ENCODE measurements at regions not wholly inside any gene's neighbourhood (a gene's known extent, or its start where the extent isn't known, plus 50 kb on each side); places are given as distances from the start of the nearest gene placed in this dataset.
A peak's percentile ranks its signal among the peaks of the same experiment; 100 is the strongest.
"Not testable (repeated sequence)": the region's sequence is repeated elsewhere in the genome, so short reads cannot be mapped to it uniquely, and the experiment has no call there.

DNA sequence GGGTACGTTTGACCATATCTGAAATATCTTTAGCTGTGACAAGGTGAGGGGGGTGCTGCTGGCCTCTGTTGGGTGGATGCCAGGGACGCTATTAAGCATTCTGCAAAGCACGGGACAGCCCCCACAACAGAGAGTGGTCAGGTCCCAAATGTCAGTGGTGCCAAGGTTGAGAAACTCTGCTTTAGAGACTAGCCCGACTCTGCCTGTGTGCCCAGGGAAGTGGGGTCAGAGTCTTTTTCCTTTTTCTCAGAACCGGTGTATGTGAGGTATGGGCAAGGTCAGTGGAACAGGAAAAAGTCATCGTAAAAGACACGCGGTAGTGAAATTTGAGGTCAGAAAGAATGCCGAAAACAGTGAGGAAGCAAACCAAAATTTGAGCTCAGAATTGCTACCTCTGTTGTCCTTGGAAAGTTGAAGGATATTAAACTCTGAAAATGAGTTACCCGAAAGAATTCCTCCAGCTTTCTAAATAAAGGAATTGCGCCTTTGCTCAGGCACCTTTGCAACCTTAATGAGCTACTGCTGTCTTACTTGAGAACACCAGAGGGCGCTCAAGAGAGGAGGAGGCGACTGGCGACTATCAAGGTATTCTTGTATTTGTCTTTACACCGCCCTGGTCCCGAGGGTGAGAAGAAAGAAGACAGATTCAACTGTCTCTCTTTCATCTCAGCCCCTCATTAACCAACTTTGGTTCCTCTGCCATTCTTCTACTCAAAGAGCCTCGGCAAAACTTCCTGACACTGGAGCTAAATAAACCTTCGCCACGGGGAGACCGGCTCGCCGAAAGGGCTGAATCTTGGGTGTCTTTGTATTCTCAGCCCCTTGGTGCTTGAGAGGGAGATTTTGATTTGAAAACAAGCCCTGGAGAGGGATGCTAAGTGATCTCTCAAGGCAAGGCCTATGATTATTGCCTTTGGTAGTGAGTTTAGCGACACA, 85.4 kb upstream of the OLIG2 start:
- DNase-seq, result peak; percentile 59

DNA sequence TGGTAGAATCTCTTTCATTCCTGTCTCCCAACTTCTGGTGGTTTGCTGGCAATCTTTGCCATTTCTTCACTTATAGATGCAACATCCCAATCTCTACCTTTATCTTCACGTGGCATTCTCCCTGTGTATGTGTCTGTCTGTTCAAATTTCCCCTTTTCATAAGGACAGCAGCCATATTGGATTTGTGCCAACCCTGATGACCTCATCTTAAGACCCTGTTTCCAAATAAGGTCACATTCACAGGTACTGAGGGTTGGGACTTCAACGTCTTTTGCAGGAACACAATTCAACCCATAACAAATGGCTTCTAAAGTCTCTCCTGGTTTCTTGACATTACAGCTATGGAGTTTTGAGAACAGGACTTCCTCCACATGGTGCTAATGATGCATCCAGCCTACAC, 84.5 kb upstream of the OLIG2 start:
- DNase-seq, result no peak

DNA sequence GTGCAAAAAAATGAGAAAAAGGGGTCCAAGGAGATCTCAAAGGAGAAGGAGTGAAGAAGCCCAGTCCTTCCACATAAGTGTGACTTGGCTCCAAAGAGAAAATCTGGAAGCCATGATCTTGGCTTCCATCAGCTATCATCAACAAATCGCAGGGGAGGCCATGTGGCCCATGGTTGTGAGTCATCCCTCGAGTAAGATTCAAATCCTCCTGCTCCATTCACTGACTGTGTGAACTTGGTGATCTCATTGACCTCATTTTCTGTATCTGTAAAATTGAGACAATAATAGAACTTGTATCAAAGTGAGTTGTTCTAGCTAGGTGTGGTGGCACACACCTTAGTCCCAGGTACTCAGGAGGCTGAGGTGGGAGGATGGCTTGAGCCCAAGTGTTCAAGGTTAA, 79.1 kb upstream of the OLIG2 start:
- no peak for DNase-seq

DNA sequence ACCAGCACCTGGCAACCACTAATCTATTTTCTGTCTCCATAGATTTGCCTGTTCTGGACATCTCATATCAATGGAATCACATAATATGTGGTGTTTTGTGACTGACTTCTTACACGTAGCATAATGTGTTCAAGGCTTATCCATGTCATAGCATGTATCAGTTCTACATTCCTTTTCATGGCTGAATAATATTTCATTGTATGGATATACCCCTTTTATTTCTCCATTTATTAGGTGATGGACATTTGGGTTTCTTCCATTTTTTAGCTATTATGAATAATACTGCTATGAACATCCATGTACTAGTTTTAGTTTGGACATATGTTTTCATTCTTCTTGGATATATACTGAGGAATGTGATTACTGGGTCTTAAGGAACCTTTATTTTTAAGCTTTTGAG, 78.0 kb upstream of the OLIG2 start:
- no peak for DNase-seq

DNA sequence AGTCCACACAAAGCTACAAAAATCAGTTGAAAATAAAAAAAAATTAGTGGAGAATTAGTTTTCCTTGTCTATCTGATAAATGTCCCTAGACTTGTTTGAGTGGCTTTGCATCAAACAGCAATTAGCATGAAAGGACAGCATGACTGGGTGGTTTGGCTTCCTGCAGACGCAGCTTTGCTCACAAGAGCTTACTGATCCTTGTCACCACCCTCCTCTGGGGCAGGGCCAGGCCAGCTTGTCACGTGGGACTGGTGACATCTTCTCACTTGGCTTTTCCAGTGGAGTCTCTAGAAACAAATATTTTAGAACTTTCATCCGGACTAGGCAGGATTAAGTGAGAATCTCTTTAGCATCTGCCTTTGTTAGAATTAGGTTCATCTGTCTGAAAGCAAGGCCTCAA, 76.0 kb upstream of the OLIG2 start:
- DNase-seq, result no peak

DNA sequence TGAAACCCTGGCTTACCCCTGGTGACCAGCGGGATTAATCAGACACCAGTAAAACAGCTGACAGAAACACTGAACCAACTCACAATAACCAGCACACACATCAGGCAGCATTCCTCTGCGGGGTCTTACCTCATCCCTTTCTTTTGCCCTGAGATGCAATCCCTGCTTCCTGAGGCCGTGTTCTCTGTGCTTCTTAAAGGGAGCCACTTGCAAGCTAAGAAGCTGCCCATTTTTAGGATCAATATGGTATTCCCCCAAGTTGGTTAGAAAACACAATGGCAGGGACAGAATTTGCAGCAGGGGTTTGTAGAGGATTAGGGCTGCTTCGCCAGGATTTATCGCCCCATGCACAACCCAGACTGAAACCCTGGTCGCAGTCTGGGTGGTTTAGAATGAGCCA, 74.7 kb upstream of the OLIG2 start:
- no peak for DNase-seq

DNA sequence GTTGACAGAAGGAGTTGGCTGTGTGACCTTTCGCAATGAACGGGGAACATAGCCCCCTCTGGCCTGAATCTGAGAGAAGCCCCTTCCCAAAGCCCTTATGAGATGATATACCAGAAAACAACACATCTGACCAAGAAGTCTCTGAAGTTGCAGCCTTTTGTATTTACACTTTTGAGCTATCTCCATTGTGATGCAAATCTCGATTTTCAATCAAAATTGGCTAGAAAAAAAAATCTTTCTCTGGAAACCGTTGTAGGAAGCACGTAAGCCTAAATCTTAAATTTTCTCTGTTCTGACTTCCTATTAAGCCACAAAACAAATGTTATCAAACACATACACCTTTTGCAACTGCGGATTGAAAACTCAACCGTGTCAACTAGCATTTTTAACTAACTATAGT, 71.4 kb upstream of the OLIG2 start:
- DNase-seq, result no peak

DNA sequence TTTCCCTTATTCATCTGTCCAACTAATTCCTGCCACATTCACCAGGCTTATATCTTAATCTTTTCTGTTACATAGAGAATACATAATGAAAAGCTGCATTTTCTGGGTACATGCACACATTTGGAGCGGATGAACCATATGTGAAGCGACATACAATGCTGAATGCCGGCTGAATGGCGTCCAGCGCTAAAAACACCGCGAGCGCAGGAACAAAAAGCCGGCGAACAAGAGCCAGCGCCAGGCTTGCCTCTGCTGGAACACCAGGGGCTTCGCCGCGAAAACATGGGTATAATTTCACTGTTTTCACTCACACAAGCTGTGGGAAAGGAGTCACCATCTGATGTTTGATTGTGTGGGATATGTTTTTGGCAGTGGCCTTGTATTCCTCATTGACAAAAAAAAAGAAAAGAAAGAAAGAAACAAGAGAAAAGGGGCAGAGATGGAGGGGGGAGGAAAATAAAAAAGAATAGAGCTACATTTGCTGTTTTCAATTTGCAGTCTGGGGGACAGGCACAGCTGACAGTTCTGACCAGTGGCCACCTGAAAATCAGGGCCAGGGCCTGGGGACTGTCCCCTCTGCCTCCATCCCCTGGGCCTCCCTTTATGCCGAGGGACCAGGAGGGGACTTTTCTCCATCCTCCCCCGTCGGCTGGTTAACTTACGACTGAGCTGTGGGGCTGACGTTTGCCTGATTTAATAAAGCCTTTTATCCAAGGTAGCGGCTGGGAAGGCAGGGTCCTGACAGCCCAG, 70.2 kb upstream of the OLIG2 start:
- no peak for DNase-seq

DNA sequence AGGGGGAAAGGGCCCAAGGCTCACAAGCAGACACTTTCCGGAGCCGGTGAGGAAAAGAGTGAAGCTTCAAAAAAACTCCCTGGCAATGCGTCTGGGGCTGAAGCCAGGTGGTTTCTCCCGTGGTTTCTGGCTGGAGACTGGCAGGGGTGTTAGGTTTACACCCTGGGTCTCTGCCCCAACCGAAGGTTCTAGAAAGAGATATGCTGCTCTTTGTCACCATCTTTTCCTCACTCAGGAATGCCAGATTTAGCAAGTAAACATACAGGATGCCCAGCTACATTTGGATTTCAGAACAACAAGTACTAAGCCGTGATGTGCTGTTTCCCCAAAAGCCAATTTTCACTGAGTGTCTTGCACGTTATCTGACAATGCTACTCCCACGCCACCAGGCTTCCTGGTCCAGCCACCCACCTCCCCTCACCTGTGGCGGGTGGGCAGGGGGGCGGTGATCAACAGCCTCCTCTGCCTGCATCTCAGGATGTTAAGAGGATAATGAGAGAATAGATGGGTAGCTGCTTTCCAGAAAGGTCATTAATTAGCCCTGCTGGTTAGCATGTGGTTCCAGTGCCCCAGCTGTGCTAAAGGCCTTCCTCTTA, 69.6 kb upstream of the OLIG2 start:
- DNase-seq, result no peak

DNA sequence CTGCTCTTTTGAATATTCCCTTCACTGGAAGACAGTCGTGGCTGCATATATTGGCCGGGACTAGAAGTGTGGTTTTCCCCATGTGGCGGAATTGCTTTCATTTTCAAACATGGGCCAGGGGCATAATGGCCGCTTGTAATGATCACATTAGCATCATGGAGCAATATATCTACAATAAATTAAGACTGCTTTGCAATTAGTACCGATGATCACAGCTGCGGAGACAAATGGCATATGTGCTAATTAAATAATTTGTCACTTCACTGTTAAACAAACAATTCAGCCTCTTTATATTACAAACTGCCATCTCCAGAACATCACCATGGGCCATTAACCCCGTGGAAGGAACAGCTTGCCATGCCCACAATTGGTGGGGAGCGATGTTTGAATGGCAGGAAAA, 68.2 kb upstream of the OLIG2 start:
- DNase-seq, result no peak

DNA sequence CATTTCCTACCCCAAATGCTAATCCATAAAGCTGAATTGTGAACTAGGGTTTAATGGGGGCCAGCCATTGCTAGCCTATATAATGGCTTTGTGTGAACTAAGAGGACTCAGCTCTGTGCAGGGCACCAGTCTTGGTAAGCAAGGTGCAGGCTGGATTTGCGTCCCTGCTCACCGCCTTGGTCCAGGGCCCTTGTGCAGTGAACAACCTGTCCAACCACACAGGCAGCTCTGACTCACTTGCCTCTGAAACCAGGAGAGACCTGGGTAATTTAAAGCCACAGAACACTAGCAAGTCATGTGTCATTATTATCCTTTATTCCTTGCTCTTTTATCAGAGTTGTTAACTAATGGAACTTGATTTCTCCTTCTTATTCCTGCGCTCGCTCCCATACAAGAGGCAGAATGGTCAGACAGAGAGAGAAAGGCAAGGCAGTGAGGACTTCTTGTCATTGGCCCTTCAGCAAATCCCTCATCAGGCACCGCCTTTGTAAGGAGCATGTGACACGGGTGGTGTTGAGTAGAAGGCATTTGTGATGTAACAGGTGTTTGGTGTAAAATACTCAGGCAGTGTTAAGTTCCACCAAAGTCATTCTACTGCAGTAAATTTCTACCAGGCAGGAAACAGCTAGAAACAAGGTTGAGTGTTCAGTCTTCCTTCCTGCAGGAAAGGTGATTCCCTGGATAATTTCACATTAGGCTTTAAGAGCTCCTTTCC, 67.3 kb upstream of the OLIG2 start:
- no peak for DNase-seq

DNA sequence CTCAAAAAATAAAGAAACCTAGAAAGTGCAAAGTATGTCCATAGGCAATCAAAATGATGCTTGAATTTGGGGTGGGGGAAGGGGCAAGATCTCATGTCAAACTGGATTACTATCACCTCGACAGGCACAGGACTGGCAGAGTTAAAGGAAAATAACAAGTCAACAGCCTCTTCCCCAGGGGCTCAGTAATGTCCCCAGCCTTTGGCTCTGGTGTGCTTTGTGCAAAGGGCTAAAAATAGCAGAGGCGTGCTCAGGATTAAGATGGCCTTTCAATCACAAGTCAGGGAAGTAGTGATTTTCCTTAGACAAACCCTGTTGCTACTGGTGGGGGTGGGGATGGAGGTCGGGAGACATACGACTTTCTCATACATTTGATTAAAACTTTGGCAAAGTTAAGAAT, 63.5 kb upstream of the OLIG2 start:
- no peak for DNase-seq

DNA sequence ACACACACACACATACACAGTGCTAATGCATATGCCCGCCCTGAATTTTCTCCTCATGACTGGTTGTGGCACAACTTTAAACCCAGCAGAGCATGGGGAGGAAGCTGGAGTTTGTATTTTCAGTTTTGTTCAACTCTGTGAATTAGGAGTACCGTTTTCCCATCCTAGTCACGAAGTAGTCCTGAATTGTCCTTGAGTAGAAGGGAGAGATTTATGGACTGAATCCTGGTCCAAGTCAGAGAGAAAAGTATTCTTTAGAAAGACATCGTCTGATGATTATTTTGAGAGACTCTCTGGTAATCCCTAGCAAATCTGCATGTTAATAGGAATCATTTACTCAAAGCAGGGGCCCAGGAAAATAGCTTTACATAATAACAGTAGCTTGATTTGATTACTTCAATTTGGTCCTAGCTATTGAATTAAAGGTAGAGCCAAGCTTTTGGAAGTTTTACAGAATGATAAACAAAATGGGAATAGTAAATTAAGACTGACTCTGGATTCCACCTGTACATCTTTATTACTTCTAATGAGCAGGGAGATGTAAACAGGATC, 60.5 kb upstream of the OLIG2 start:
- no peak for DNase-seq

DNA sequence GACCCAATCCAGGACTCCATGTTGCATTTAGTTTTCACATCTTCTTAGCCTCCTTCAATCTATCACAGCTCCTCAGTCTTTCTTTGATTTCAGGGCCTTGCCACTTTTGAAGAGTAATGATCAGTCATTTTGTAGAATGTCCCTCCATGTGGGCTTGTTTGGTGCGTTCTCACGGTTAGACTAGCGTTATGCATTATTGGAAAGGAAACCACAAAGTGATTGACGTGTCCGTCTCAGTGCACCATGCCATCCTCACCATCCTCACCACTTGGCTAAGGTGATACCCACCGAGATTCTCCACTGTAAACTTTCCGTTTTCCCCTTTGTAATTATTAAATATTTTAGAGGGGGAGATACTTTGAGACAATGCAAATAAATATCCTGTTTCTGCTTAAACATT, 59.6 kb upstream of the OLIG2 start:
- DNase-seq, result peak; percentile 12

DNA sequence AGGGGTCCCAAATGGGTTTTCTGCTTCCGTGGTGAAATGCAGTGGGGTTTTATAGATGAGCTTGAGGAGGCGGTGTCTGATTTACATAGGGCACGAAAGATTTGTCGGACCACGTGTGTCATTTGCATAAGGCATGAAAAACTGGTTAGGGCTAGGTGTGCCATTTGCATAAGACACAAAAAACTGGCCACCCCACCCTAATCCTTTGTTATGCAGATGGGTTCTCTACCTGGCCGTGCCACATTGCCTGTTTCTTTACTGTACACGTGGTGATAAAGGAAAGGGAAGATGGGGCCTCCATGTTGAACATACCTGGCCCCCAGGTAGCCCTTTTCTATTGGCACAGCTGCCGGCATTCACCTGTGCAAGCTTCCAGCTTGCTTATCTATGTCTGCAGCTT, 57.6 kb upstream of the OLIG2 start:
- DNase-seq, result not testable (repeated sequence)

DNA sequence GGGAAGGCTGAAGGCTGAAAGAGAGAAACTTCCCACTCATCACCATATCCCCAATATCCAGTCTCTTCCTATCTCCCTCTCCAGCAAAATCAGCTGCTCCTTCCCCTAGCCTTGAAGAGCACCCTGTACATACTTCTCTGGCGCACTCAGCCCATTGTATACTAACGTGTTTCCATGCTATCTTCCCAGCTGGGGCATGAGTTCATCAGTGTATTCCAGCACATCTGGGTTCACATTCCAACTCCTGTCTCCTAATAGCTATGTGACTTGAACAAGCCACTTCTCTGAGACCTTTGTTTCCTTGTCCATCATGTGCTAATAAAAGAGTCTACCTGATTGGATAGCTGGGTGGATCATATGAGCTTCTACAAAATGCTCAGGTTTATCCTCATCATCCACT, 51.1 kb upstream of the OLIG2 start:
- no peak for DNase-seq

DNA sequence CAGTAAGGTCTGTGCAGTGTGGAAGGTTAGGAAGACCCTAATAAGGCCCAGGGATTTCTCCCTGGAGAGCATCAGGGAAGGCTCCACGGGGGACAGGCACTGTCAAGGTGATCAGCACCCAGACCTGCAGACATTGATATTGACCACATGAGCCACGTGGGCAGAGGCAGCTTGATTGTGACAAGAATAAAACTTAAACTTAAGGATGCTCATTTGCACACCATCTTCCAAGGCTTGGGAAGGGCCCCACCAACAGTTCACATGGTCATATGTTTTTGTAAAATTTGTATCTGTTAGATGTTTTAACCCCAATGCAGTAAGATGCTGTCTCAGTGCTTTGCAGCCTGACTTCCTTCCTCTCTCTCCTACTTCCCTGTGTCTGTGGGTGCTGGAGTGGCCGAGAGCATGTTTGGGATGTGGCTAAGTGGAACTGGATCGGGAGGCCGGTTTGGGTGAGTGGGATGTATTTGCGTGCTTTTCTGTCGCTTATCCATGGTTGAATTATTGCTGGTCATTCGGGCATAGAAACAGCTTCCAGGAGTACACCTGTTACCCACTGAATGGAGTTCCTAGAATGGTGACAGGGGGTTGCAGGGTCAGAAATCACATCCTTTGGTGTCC, 49.8 kb upstream of the OLIG2 start:
- no peak for DNase-seq

Data from CD4-positive, alpha-beta T cell treated with Interleukin-21 for 1 hour (primary cell).